ENCODE measurements at regions not wholly inside any gene's neighbourhood (a gene's known extent, or its start where the extent isn't known, plus 50 kb on each side); places are given as distances from the start of the nearest gene placed in this dataset.

GRCh38 chr14:40452674-40453073, 1020.4 kb upstream of the FBXO33 start:
- TF ChIP-seq, protein P1, sequence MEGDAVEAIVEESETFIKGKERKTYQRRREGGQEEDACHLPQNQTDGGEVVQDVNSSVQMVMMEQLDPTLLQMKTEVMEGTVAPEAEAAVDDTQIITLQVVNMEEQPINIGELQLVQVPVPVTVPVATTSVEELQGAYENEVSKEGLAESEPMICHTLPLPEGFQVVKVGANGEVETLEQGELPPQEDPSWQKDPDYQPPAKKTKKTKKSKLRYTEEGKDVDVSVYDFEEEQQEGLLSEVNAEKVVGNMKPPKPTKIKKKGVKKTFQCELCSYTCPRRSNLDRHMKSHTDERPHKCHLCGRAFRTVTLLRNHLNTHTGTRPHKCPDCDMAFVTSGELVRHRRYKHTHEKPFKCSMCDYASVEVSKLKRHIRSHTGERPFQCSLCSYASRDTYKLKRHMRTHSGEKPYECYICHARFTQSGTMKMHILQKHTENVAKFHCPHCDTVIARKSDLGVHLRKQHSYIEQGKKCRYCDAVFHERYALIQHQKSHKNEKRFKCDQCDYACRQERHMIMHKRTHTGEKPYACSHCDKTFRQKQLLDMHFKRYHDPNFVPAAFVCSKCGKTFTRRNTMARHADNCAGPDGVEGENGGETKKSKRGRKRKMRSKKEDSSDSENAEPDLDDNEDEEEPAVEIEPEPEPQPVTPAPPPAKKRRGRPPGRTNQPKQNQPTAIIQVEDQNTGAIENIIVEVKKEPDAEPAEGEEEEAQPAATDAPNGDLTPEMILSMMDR (IDR thresholded peaks at IDR 0.05), result no peak
- no peak for TF ChIP-seq POLR2AphosphoS5 (IDR thresholded peaks at IDR 0.05; ENCODE audit: insufficient read depth in 1 of 2, low read depth in 1 of 2)
